AG04449 (cell line): ENCODE measurements at regions not wholly inside any gene's neighbourhood (a gene's known extent, or its start where the extent isn't known, plus 50 kb on each side); places are given as distances from the start of the nearest gene placed in this dataset.

Experiments used
- CTCF ChIA-PET: fragments of 350-600 bp; formaldehyde crosslinking; extraction: SDS; loops from one replicate; lab custom pipeline; 2021; ENCODE audit warnings: antibody characterized with exemption; lab: Yijun Ruan, JAX
- POLR2A ChIA-PET: fragments of 400-600, 350-600 bp; formaldehyde crosslinking; extraction: SDS; loops from one replicate; lab custom pipeline; 2020; ENCODE audit warnings: antibody characterized with exemption, inconsistent platforms; lab: Yijun Ruan, JAX
- DNase-seq: peaks from one replicate; pipeline ENCODE4 v3.0.0-alpha.2; 2010; ENCODE audit warnings: low read depth, low spot score
- H3K4me3 ChIP-seq: 2 replicates; pipeline ENCODE4 v1.5.1; 2011; ENCODE audit warnings: low read depth, mild to moderate bottlenecking, control low read depth, low read length
- CTCF ChIP-seq: IDR thresholded peaks from one replicate; pipeline ENCODE4 v1.5.1; 2011; ENCODE audit warnings: mild to moderate bottlenecking, moderate library complexity, low read length, control low read depth, inconsistent platforms; ENCODE audit not compliant: insufficient read depth; ENCODE audit errors: missing control alignments

GRCh38 chr20:20992277-20992676, 113.9 kb downstream of the LINC00237 start:
- no peak for TF ChIP-seq CTCF
- CTCF ChIA-PET, result no interaction called here
- H3K4me3 ChIP-seq, result no peak overlapping the region
- POLR2A ChIA-PET, result no interaction called here
- DNase-seq, result no peak

GRCh38 chr20:20989081-20989480, 117.1 kb downstream of the LINC00237 start:
- CTCF ChIA-PET, result no interaction called here
- DNase-seq, result no peak
- TF ChIP-seq CTCF, result no peak
- no peak overlapping the region for H3K4me3 ChIP-seq
- POLR2A ChIA-PET, result no interaction called here

GRCh38 chr20:20979934-20980333, 126.2 kb downstream of the LINC00237 start:
- ChIA-PET CTCF (no interaction called here), POLR2A (no interaction called here)
- no peak overlapping the region for H3K4me3 ChIP-seq
- DNase-seq, result no peak
- no peak for TF ChIP-seq CTCF

GRCh38 chr20:20977786-20978185, 128.4 kb downstream of the LINC00237 start:
- TF ChIP-seq CTCF, result no peak
- CTCF ChIA-PET, result no interaction called here
- no peak for DNase-seq
- POLR2A ChIA-PET, result no interaction called here
- no peak overlapping the region for H3K4me3 ChIP-seq

GRCh38 chr20:20972490-20972889, 133.7 kb downstream of the LINC00237 start:
- DNase-seq, result no peak
- CTCF ChIA-PET, result no interaction called here
- POLR2A ChIA-PET, result no interaction called here
- H3K4me3 ChIP-seq, result no peak overlapping the region
- no peak for TF ChIP-seq CTCF

GRCh38 chr20:20971810-20972209, 134.3 kb downstream of the LINC00237 start:
- no peak for TF ChIP-seq CTCF
- ChIA-PET CTCF (no interaction called here), POLR2A (no interaction called here)
- no peak overlapping the region for H3K4me3 ChIP-seq
- no peak for DNase-seq
